ENCODE measurements at regions not wholly inside any gene's neighbourhood (a gene's known extent, or its start where the extent isn't known, plus 50 kb on each side); places are given as distances from the start of the nearest gene placed in this dataset.

- ATAC-seq (ENCODE audit: insufficient read depth, low read depth) = no peak
- H4K20me1 ChIP-seq (ENCODE audit: insufficient read depth, low read length) = no peaks in the 10 kb centered on the region
- TF ChIP-seq EZH2 (IDR thresholded peaks at IDR 0.05; ENCODE audit: borderline replicate concordance, low read depth, low read length, severe bottlenecking) = no peak
- TF ChIP-seq CTCF (IDR thresholded peaks at IDR 0.05; ENCODE audit: borderline replicate concordance, extremely low read depth, low read length, poor library complexity, severe bottlenecking) = no peak
- H3K4me1 ChIP-seq (ENCODE audit: insufficient read depth, low read length) = no peaks in the 10 kb centered on the region
- no peaks in the 10 kb centered on the region for H3K27me3 ChIP-seq (ENCODE audit: insufficient read depth, low read length, poor library complexity)
- no peaks in the 10 kb centered on the region for H3K36me3 ChIP-seq (ENCODE audit: insufficient read depth, low read length)
- no peak overlapping the region for H3K9ac ChIP-seq (ENCODE audit: low read depth, low read length)
- H2AFZ ChIP-seq (ENCODE audit: low read depth, low read length) = no peak overlapping the region
- peaks cover 14% of the 10 kb centered on the region for H3K9me3 ChIP-seq (ENCODE audit: insufficient read depth, low read length, severe bottlenecking)
- no peaks in the 10 kb centered on the region for H3K79me2 ChIP-seq (ENCODE audit: insufficient read depth, low read length)
- H3K4me3 ChIP-seq (ENCODE audit: low read depth in 1 of 2, low read length in 2 of 2) = no peak overlapping the region
- no peak overlapping the region for H3K4me2 ChIP-seq (ENCODE audit: insufficient read depth, low read length)
- no peak overlapping the region for H3K27ac ChIP-seq (ENCODE audit: low read length)
- no peak for DNase-seq
These were observed 1200.8 kb upstream of the ALCAM start for GRCh38 chr3:104165866-104166265.

DNA sequence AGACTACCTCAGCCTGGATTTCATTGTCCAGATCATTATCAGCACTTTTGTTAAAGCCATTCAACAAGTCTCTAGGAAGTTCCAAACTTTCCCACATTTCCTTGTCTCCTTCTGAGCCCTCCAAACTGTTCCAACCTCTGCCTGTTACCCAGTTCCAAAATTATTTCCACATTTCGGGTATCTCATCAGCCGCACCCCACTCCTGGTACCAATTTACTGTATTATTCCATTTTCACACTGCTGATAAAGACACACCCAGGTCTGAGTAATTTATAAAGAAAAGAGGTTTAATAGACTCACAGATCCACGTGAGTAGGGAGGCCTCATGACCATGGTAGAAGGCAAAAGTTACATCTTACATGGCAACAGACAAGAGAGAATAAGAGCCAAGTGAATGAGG, 1198.3 kb upstream of the ALCAM start:
- Histone ChIP-seq H3K27ac (ENCODE audit: low read length) (no peak overlapping the region), H3K9ac (ENCODE audit: low read depth, low read length) (no peak overlapping the region), H3K4me2 (ENCODE audit: insufficient read depth, low read length) (no peak overlapping the region), H3K79me2 (ENCODE audit: insufficient read depth, low read length) (no peaks in the 10 kb centered on the region), H3K27me3 (ENCODE audit: insufficient read depth, low read length, poor library complexity) (no peaks in the 10 kb centered on the region), H3K4me1 (ENCODE audit: insufficient read depth, low read length) (no peaks in the 10 kb centered on the region), H2AFZ (ENCODE audit: low read depth, low read length) (no peak overlapping the region), H4K20me1 (ENCODE audit: insufficient read depth, low read length) (no peaks in the 10 kb centered on the region), H3K36me3 (ENCODE audit: insufficient read depth, low read length) (no peaks in the 10 kb centered on the region), H3K9me3 (ENCODE audit: insufficient read depth, low read length, severe bottlenecking) (peaks cover 14% of the 10 kb centered on the region), H3K4me3 (ENCODE audit: low read depth in 1 of 2, low read length in 2 of 2) (no peak overlapping the region)
- no peak for TF ChIP-seq EZH2 (IDR thresholded peaks at IDR 0.05; ENCODE audit: borderline replicate concordance, low read depth, low read length, severe bottlenecking)
- TF ChIP-seq CTCF (IDR thresholded peaks at IDR 0.05; ENCODE audit: borderline replicate concordance, extremely low read depth, low read length, poor library complexity, severe bottlenecking) = no peak
- DNase-seq (no peak), ATAC-seq (ENCODE audit: insufficient read depth, low read depth) (no peak)

DNA sequence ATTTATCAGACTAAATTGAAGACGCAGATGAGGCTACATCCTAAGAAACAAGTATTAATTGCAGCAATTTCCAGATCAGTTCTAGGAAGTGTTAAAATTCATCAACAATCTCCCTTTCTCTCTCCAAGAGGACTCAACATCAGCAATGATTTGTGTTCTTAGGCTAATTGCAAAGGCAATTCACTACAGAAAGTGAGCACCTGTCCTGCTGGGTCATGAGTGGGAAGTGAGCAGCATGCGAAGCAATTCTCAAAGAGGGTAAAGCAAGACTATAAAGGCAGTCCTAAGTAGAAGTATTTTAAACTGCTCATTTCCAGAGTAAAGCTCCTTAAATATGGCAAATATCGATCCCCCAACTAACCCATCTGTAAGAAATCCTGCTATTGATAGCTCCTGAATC, 1191.0 kb upstream of the ALCAM start:
- no peak for TF ChIP-seq CTCF (IDR thresholded peaks at IDR 0.05; ENCODE audit: borderline replicate concordance, extremely low read depth, low read length, poor library complexity, severe bottlenecking)
- TF ChIP-seq EZH2 (IDR thresholded peaks at IDR 0.05; ENCODE audit: borderline replicate concordance, low read depth, low read length, severe bottlenecking) = no peak
- DNase-seq (no peak), ATAC-seq (ENCODE audit: insufficient read depth, low read depth) (no peak)
- no peak overlapping the region for H2AFZ ChIP-seq (ENCODE audit: low read depth, low read length)
- no peaks in the 10 kb centered on the region for H3K79me2 ChIP-seq (ENCODE audit: insufficient read depth, low read length)
- no peaks in the 10 kb centered on the region for H4K20me1 ChIP-seq (ENCODE audit: insufficient read depth, low read length)
- H3K9me3 ChIP-seq (ENCODE audit: insufficient read depth, low read length, severe bottlenecking) = no peaks in the 10 kb centered on the region
- H3K4me2 ChIP-seq (ENCODE audit: insufficient read depth, low read length) = no peak overlapping the region
- no peaks in the 10 kb centered on the region for H3K4me1 ChIP-seq (ENCODE audit: insufficient read depth, low read length)
- H3K9ac ChIP-seq (ENCODE audit: low read depth, low read length) = no peak overlapping the region
- H3K27me3 ChIP-seq (ENCODE audit: insufficient read depth, low read length, poor library complexity) = no peaks in the 10 kb centered on the region
- no peak overlapping the region for H3K27ac ChIP-seq (ENCODE audit: low read length)
- H3K36me3 ChIP-seq (ENCODE audit: insufficient read depth, low read length) = no peaks in the 10 kb centered on the region
- H3K4me3 ChIP-seq (ENCODE audit: low read depth in 1 of 2, low read length in 2 of 2) = no peak overlapping the region

DNA sequence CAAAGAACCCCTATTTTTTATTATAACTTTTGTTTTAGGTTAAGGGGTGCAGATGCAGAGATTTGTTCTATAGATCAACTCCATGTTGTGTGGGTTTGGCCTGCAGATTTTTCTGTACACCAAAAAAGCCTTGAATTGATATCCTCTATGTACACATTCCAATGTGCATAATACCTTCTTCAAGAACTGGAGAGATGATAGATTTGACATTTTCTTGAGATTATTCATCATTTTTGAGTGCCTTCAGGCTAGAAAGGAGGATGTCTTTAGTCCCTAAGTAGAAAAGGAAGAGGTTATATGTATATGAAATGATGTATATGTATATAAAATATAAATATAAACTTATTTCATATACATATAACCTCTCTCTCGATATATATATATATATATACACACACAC, 1190.0 kb upstream of the ALCAM start:
- DNase-seq = no peak
- TF ChIP-seq CTCF (IDR thresholded peaks at IDR 0.05; ENCODE audit: borderline replicate concordance, extremely low read depth, low read length, poor library complexity, severe bottlenecking) = no peak

More for the DNA sequence above, 1190.0 kb upstream of the ALCAM start:
- Histone ChIP-seq H3K36me3 (ENCODE audit: insufficient read depth, low read length) (no peaks in the 10 kb centered on the region), H3K4me3 (ENCODE audit: low read depth in 1 of 2, low read length in 2 of 2) (no peak overlapping the region), H4K20me1 (ENCODE audit: insufficient read depth, low read length) (no peaks in the 10 kb centered on the region), H3K4me1 (ENCODE audit: insufficient read depth, low read length) (no peaks in the 10 kb centered on the region), H3K79me2 (ENCODE audit: insufficient read depth, low read length) (no peaks in the 10 kb centered on the region), H3K9me3 (ENCODE audit: insufficient read depth, low read length, severe bottlenecking) (no peaks in the 10 kb centered on the region), H3K4me2 (ENCODE audit: insufficient read depth, low read length) (no peak overlapping the region), H2AFZ (ENCODE audit: low read depth, low read length) (no peak overlapping the region), H3K9ac (ENCODE audit: low read depth, low read length) (no peak overlapping the region), H3K27me3 (ENCODE audit: insufficient read depth, low read length, poor library complexity) (no peaks in the 10 kb centered on the region), H3K27ac (ENCODE audit: low read length) (no peak overlapping the region)
- no peak for ATAC-seq (ENCODE audit: insufficient read depth, low read depth)
